Erythroblast (primary cell): ENCODE measurements at regions not wholly inside any gene's neighbourhood (a gene's known extent, or its start where the extent isn't known, plus 50 kb on each side); places are given as distances from the start of the nearest gene placed in this dataset.

Experiments used
- DNase-seq, 2 experiments: peaks; one replicate each; lab custom pipeline; 2025; lab: John Stamatoyannopoulos, UW
- GATA1 ChIP-seq: IDR thresholded peaks from 2 replicates; pipeline ENCODE4 v1.6.1; 2011; ENCODE audit warnings: low read depth, mild to moderate bottlenecking, control low read depth, low read length, moderate library complexity
- POLR2A ChIP-seq: IDR thresholded peaks from 2 replicates; pipeline ENCODE4 v1.6.1; 2011; ENCODE audit warnings: mild to moderate bottlenecking, low read length

DNA sequence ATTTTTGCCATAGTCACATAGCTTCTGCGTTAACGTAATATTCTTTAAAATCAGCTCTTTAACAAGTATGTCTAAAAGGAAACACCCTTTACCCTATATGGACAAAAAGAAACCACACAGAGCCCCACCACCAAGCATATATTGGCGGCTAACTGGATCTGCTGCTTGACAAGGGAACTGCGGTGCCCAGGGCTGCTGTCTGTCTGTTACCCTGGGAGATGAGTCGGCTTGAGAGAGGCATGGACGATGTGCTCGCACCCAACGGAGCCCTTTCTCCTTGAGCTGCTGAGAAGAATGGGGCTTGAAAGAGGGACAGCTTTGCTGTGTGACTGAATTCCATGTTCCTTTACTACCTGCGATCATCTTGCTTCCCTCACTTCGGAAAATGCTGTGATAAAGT lies 158.6 kb upstream of the SHB start:
- no peak for DNase-seq
- TF ChIP-seq POLR2A (no peak), GATA1 (no peak)

DNA sequence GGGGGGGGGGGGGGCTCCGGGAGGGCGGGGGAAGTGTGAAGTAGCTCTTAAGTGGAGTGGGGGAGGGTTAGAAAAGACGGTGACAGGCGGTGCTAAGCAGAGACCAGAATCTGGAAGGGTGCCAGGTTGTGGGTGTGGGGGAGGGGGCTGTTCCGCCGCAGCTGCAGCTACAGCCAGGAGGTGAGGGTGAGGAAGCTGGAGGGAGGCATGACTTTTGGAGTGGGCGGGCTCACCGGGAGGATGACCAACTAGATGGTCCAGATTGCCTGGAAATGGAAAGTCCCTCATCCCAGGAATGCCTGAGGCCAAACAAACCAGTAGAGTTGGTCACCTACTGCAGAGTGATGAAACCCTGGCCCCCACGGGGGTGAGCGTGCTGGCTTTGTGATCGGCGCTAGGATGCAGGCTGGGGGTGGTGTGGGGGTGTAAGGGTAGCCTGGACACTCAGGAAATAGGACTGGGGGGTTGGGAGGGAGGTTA lies 158.1 kb upstream of the SHB start:
- no peak for TF ChIP-seq POLR2A
- TF ChIP-seq GATA1 = no peak
- peak; percentile 7 to 12 for DNase-seq

DNA sequence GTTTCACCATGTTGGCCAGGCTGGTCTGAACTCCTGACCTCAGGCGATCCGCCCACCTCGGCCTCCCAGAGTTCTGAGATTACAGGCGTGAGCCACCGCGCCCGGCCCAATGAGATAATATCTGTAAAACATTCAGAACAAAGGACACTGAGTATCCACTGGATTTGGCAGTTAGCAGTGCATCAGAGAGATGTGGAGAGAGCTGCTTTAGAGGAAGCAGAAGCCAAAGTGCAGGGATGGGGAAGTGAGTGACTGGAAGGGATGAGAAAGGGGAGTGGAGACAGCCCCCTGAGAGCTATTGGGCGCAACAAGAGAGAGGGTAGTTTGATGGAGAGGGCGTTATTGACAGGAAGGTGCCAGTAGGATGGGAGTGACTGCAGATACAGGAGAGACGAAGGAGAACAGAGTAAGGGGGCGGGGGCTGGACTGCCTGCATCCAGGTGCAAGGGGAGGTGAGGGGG lies 157.5 kb upstream of the SHB start:
- DNase-seq = no peak
- TF ChIP-seq GATA1 = no peak
- no peak for TF ChIP-seq POLR2A

DNA sequence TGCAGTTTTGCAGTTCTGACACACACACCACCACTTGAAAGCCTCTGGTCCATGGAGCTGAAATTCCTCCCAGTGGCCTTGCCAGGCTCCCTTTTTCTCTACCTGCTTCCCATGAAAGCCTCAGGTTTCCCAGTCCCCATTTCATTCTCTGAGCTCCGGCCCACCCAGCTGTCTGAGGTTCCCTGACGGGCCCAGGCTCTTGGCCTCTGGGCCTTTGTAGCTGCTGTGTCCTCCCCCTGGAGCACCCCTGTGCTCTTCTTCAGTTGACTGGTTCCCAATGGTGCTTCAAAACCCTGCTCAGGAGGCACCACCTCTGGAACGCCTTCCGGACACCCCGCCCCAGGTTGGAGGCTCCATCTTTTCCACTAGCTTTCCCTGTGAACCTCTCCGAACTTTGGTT lies 155.9 kb upstream of the SHB start:
- TF ChIP-seq POLR2A = no peak
- TF ChIP-seq GATA1 = no peak
- no peak for DNase-seq

DNA sequence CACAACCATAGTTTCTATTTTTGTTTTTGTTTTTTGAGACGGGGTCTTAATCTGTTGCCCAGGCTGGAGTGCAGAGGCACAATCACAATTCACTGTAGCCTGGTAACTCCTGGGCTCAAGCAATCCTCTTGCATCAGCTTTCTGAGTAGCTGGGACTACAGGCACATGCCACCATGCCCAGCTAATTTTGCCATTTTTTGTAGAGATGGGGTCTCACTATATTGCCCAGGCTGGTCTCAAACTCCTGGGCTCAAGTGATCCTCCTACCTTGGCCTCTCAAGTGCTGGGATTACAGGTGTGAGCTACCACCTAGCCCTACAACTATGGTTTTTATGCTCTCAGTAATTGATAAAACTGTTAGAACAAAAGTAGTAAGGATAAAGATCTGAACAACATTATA lies 147.5 kb upstream of the SHB start:
- no peak for DNase-seq
- TF ChIP-seq POLR2A (no peak), GATA1 (no peak)

DNA sequence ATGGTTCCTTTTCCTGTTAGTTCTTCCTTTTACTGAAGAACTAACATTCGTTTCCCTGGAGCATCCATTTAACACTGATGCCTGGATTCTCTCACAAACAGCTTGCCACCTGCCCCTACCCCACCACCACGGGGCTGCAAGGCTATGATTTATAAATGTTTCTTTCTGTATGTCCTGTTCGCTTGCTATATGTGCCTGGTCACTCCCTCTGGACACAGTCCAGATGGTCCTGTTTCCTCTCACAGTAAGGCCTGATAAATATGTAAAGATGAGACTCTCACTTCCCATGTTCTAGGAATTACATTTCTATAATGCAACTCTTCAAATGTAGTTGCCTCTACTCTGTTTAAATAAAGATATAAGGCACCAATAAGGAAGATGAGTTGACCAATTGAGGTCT lies 146.4 kb upstream of the SHB start:
- TF ChIP-seq GATA1 (no peak), POLR2A (no peak)
- peak in 1 of 2 experiments; percentile 19 for DNase-seq

DNA sequence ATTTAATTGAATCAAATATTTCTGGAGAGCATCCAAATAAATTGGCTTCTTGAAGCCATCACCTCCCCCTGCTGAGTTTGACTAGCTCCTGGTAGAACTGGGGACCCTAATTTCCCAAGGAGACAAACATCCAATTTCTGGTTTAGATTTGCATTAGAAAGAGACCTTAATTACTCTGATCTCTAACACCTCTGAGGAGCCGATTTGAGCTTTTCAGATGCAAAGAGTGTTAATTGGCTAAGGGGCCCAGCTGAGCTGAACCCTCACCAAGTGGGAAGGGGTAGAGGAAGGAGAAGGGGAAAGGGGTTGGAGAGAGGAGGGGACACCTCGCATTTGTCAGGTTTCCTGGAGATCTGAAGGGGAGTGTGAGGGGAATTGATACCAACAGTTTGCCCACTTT lies 145.4 kb upstream of the SHB start:
- TF ChIP-seq POLR2A (no peak), GATA1 (no peak)
- DNase-seq = no peak

DNA sequence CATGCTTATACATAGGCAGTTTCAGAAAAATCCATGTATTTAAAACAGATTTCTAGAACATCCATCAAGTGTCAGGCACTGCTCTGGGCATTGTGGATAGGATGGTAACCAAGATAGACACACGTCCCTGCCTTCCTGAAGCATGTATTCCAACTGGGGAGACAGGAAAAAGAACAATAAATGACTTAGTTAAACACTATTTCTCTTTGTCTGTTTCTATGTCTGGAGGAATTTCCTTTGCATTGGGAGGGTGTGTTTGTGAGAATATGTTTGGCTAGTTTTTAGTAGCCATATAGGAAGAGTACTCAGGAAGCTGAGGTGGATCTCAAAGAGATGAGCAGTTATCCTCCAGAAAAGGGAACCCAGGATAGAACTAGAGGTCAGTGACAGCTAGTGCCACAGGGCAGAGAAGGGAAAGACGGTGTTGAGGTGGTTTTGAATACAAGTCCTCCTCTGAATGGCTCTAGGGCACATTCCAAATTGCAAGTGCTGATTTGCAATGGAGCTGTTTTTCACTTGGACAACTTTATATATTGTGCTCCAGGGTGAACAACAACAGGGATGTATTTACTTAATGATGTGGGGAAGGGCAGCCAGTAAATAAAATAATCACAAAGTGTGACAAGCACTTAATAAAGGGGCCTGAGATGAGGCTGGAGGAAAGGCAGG lies 144.7 kb upstream of the SHB start:
- TF ChIP-seq POLR2A (no peak), GATA1 (no peak)
- DNase-seq = no peak

DNA sequence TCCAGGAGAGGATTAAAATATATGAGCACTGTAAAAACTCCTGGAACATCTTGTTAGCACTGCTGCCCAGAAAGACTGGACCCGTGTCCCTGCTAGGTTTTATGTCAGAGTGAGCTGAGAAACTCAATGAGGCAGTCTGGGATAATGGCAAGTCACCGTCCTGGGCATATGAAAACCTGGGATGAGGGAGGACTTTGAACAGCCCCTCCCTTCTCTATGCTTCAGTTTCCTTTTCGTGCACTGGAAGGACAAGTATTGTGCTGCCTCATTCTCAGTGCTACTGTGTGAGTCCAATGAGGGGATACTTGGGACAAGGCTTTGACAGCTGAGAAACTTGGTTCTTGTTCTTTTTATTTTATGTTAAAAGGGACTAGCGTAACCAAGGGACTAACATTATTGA lies 143.0 kb upstream of the SHB start:
- no peak for TF ChIP-seq POLR2A
- TF ChIP-seq GATA1 = no peak
- DNase-seq = no peak

DNA sequence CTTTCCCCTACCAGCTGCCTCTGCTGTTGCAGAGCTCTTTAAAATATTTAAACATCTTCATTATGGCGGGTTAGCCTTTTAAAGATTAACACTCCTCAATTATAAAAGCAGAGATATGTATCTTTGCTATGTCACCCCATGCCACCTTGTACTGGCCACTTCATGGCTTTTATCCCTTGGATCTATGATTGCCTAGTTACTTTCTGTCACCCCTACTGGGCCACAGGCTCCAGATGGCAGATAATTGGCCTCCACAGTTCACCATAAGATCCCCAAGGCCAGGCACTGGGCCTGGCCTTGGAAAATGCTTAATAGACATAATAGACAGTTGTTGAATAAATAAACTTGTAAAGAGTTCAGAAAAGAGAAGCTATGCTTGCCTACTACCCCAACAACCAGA lies 142.0 kb upstream of the SHB start:
- no peak for TF ChIP-seq GATA1
- TF ChIP-seq POLR2A = no peak
- DNase-seq = no peak

DNA sequence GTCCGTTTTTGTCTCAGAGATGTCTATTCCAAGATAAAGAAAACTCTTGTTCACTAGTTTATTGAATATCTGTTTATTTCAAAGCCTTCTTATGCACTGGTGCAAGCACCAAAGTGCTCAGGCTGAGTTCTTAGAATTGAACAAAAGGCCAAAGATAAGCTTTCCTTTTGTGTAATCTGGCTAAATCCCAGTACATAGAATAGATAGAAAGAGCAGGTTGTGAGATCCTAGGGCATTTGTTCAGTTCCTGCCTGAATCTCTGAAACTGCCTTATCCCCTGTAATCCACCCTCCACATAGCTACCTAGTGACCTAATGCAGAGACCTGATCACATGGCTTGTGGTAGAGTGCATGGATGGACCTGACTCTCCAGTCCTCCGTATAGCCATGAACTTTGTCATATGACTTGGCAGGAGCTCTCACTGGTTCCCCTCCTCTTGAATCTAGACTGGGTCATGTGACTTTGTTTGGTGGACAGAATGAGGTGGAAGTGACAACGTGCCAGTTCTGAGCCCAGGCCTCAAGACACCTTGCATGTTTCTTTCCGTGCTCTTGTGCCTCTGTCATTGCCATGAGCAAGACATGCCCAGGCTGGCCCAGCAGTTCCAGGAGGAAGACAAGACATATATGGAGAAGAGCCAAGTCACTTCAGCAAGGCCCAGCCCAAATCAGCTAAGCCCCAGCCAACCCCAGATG lies 139.3 kb upstream of the SHB start:
- TF ChIP-seq POLR2A (no peak), GATA1 (no peak)
- DNase-seq = no peak

DNA sequence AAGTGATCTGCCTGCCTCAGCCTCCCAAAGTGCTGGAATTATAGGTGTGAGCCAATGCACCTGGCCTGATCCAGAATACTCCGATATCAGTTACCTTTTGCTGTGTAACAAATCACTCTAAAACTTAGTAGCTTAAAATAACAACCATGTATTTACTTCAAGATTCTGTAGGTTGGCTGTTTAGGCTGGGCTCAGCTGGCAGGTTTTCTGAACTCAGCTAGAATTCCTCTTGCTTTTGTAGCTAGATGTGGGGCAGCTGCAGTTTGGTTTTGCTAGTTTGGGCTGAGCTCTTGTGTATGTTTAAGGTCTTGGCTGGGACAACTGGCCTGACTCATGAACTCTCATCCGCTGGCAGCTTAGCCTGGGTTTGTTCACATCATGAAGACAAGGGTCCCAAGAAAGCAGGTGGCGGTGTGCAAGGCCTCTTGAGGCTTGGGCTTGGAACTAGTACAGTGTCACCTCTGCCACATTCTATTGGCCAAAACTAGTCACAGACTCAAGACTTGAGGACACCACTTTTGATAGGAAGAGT lies 138.3 kb upstream of the SHB start:
- DNase-seq = no peak
- TF ChIP-seq POLR2A (no peak), GATA1 (no peak)

DNA sequence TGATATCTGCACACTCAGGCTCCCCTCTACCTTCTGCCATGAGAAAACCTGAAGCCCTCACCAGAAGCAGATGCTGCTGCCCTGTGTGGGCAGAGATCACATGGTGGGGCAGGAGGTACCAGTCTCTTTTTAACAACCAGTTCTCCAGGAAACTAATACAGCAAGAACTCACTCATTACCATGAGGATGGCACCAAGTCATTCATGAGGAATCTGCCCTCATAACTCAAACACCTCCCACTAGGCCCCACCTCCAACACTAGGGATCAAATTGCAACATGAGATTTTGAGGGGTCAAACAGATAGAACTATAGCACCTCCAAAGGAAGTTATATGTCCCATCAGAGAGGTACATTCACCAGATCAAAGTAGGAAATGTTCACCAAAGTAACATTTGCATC lies 136.3 kb upstream of the SHB start:
- no peak for DNase-seq
- TF ChIP-seq GATA1 (no peak), POLR2A (no peak)

DNA sequence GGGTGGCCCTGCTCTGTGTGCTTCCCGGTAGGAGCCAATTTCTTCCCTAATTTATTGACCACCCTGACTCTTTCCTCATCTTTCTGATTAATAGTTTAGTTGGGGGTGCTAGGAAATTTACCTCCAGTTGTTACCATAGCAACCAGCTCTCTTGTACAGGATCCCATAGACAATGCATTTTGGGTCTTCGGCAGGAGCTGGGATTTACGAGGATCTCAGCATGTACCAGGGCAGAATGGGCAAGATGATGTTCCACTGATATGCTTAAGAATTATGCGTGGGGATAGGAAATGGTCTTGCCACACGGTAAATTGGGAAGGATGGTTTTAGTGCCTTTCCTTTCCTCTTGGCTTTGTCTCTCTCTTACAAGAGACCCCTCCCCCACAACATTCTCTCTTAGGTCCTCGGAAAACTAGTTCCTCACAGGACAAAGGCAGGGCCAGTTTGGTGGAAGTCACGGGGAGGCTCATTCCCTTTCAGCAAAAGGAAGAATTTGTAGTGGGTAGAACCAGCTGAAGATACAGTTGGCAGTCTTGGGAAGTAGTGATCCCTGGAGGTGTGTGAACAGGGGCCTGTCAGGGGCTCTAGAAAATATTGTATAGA lies 133.4 kb upstream of the SHB start:
- no peak for DNase-seq
- no peak for TF ChIP-seq GATA1
- no peak for TF ChIP-seq POLR2A
